Rectal smooth muscle tissue (tissue), 1 donor: ENCODE measurements at regions not wholly inside any gene's neighbourhood (a gene's known extent, or its start where the extent isn't known, plus 50 kb on each side); places are given as distances from the start of the nearest gene placed in this dataset.

Experiments used
- H3K27ac ChIP-seq: one replicate; pipeline ENCODE4 v1.7.0; 2013; ENCODE audit warnings: low read depth, low read length, inconsistent platforms
- H3K27me3 ChIP-seq: one replicate; pipeline ENCODE4 v1.7.0; 2013; ENCODE audit warnings: low read length; ENCODE audit not compliant: control insufficient read depth, insufficient read depth
- H3K36me3 ChIP-seq: one replicate; pipeline ENCODE4 v1.7.0; 2013; ENCODE audit warnings: low read length; ENCODE audit not compliant: control insufficient read depth, insufficient read depth
- H3K4me1 ChIP-seq: one replicate; pipeline ENCODE4 v1.7.0; 2013; ENCODE audit warnings: low read length; ENCODE audit not compliant: control insufficient read depth, insufficient read depth
- H3K4me3 ChIP-seq: one replicate; pipeline ENCODE4 v1.7.0; 2013; ENCODE audit warnings: low read length
- H3K9ac ChIP-seq: one replicate; pipeline ENCODE4 v1.7.0; 2013; ENCODE audit warnings: low read length

DNA sequence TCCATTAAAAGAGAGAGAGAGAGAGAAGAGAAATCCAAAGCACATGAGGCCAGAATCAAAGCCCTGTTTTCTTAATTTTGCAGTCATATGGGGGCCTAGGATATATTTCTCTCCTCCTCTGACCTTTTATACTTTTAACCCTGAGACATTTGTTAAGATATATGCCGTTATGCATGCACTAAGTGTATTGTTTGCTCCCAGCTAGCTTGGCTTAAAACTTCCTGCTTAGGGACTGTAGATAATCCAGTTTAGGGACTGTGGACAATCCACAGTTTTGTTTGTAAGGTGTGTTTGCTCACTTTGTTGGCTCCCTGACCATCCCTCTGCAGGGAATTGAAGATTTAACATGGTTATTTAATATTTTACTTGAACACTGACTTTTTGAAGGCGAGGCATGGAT, 166.3 kb upstream of the TSHZ2 start:
- H3K27ac ChIP-seq = no peak overlapping the region
- H3K27me3 ChIP-seq = no peaks in the 10 kb centered on the region
- no peak overlapping the region for H3K4me3 ChIP-seq
- no peak overlapping the region for H3K9ac ChIP-seq
- no peaks in the 10 kb centered on the region for H3K4me1 ChIP-seq
- no peaks in the 10 kb centered on the region for H3K36me3 ChIP-seq

DNA sequence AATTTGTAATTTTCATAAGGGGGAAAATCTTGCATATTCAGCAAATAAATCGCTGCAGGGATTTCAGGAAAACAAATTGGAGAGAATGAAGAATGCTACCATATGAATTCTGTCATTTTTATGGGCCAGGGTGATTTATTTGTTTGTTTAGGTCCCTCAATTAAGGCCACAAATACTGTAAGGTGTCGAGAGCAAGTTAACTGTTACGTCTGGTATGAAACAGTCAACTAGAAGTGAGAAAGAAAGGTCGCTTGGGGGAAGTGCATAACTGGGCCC, 166.9 kb upstream of the TSHZ2 start:
- no peaks in the 10 kb centered on the region for H3K4me1 ChIP-seq
- no peak overlapping the region for H3K4me3 ChIP-seq
- H3K27ac ChIP-seq = no peak overlapping the region
- no peak overlapping the region for H3K9ac ChIP-seq
- H3K36me3 ChIP-seq = no peaks in the 10 kb centered on the region
- H3K27me3 ChIP-seq = no peaks in the 10 kb centered on the region

DNA sequence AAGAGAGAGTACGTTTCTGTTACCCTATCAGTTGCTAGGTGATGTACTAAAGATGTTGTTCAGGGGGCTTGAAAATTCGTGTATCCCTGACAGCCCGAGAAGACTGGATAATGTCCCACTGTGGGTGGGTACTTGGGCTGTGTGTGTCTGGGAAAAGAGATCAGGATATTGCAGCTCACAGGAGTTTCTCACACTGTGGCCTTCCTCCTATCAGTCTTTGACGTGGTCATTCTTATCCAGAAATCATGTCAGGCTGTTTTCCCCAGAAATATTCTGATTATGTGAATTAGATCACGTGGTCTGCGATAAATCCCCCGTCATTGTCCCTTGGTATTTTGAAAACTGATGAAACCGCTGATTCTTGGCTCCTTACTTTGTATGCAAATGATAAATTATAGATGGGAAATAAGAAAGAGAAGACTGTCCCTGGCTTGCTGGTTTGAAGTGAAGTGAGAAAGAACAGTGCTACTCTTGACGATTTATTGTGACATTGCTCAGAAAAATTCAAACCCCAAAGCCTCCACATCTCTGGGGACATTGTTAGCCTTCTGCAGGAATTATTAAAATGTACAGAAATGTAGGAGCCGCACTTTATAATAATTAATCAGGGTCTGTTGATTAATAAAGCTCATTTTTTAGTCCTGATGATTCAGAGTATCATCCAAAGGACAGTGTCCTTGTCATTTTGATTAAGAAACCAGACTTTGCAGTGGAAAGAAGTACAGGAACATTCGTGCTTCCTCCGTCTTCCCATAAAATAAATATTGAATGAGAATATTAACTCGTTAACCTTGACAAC, 167.5 kb upstream of the TSHZ2 start:
- no peak overlapping the region for H3K9ac ChIP-seq
- H3K27ac ChIP-seq = no peak overlapping the region
- H3K4me1 ChIP-seq = no peaks in the 10 kb centered on the region
- no peaks in the 10 kb centered on the region for H3K36me3 ChIP-seq
- H3K4me3 ChIP-seq = no peak overlapping the region
- H3K27me3 ChIP-seq = no peaks in the 10 kb centered on the region

DNA sequence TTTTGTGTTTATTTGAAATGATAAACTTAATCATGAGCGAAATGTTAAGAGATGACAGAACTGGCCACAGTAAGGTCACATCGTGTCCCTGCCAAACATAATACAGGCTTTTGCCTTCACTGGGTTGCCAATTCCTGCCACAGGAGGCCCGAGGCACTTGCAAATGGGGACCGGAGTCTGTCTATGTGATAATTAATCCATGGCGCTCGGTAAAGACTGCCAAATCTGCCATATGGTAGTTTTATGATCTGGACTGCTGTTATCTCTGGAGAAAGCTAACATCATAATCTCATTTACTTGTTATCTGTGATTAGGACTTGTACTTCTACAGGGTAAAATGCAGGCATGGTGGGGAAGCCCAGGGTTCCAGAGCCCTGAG, 170.5 kb upstream of the TSHZ2 start:
- no peaks in the 10 kb centered on the region for H3K27me3 ChIP-seq
- H3K9ac ChIP-seq = no peak overlapping the region
- H3K4me3 ChIP-seq = no peak overlapping the region
- no peaks in the 10 kb centered on the region for H3K36me3 ChIP-seq
- H3K4me1 ChIP-seq = no peaks in the 10 kb centered on the region
- H3K27ac ChIP-seq = no peak overlapping the region

DNA sequence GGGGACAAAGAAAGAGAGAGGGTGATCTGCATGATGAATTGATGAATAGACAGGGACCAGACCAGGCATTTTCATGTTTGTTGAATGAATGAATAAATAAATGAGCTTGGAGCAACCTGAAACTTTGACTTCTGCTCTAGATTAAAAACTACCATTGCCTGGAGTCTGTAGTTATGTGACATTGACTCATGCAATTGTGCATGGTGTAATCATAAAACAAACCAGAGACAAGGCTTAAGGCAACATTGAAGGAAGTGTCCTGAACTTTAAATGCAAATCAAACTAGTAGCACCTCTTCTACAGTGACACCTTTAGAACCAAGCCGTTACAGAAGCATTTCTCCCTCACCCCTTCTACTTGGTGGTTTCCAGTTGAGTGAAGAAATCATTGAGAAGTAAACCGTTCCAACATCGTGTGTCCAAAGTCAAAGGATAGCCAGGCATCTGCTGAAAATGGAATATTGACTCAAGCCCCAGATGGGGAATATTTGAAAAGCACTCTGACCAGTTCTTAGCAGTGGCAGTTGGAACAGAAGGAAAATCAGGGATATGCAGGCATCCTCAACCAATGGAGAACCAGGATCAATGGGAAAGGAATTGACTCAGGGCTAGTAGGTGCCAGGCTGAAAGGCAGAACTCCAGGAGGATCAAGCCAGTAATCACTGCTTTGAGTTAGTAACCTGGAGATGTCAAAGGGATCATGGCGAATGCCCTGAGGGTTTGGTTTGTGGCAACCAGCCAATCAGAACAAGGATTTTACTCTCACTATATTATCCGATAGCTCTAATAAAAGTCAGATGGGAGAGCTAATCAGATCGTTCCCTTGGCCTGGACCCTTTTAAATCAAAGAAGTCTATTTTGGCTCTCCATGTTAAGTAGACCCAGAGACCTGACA, 171.2 kb upstream of the TSHZ2 start:
- no peaks in the 10 kb centered on the region for H3K36me3 ChIP-seq
- no peak overlapping the region for H3K27ac ChIP-seq

DNA sequence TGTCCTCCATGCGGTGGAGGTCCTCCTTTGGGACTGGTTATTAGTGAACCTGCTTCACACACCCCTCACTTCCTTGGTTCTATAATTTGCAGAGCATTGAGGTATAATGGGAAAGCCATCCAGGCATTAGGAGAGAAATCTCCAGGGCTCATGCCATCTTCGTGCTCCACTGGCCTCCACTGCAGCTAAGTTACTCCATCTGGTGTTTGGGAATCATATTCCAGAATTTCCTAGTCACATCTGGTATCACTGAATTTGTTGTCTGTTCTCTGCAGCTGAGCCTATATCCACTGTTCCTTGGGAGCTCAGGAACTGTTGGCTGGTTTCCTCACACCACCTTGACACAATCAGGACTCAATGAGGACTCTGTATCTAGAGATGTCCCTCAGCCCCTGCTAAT, 173.0 kb upstream of the TSHZ2 start:
- Histone ChIP-seq H3K27me3 (no peaks in the 10 kb centered on the region), H3K27ac (no peak overlapping the region), H3K4me1 (no peaks in the 10 kb centered on the region), H3K4me3 (no peak overlapping the region), H3K9ac (no peak overlapping the region), H3K36me3 (no peaks in the 10 kb centered on the region)

More for the DNA sequence above, 171.2 kb upstream of the TSHZ2 start:
- Histone ChIP-seq H3K4me3 (no peak overlapping the region), H3K27me3 (no peaks in the 10 kb centered on the region), H3K4me1 (no peaks in the 10 kb centered on the region), H3K9ac (no peak overlapping the region)

DNA sequence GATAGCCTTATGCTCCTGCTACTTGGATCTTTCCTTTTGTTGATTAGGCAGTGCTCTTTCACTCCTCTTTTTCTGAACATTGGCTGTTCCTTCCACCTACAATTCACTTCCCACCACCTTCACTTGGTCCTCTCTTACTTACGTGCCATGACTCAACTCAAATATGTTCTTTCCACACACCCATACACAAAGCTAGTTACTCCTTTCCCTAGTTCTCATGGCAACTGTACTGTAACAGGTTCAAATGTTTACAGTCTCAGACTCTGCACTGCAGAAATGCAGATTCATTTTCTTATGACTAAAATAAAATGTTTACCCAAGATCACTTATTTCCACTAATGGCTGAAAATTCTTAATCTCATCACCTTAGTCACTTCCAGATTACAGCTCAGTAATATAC, 174.0 kb upstream of the TSHZ2 start:
- Histone ChIP-seq H3K4me1 (no peaks in the 10 kb centered on the region), H3K27ac (no peak overlapping the region), H3K36me3 (no peaks in the 10 kb centered on the region), H3K9ac (no peak overlapping the region), H3K4me3 (no peak overlapping the region), H3K27me3 (no peaks in the 10 kb centered on the region)

DNA sequence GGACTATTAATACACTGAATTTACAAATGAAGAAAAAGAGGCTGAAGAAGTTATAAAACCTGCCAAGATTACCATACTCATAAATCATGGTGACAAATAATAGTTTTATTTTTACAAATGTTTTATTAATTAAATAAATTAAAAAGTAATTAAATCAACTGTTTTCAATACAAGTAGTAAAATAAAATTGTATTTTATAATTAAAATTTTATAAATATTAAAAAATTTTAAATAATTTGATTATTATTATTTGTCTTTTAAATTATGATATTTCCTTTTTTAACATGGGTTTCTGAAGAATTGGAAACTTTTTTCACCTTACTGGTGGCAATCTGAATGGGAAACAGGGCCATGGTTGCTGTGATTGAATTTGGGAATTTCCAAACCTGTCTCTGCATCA, 177.3 kb upstream of the TSHZ2 start:
- H3K9ac ChIP-seq = no peak overlapping the region
- H3K4me3 ChIP-seq = no peak overlapping the region
- no peaks in the 10 kb centered on the region for H3K4me1 ChIP-seq
- no peaks in the 10 kb centered on the region for H3K36me3 ChIP-seq
- H3K27ac ChIP-seq = no peak overlapping the region
- no peaks in the 10 kb centered on the region for H3K27me3 ChIP-seq

DNA sequence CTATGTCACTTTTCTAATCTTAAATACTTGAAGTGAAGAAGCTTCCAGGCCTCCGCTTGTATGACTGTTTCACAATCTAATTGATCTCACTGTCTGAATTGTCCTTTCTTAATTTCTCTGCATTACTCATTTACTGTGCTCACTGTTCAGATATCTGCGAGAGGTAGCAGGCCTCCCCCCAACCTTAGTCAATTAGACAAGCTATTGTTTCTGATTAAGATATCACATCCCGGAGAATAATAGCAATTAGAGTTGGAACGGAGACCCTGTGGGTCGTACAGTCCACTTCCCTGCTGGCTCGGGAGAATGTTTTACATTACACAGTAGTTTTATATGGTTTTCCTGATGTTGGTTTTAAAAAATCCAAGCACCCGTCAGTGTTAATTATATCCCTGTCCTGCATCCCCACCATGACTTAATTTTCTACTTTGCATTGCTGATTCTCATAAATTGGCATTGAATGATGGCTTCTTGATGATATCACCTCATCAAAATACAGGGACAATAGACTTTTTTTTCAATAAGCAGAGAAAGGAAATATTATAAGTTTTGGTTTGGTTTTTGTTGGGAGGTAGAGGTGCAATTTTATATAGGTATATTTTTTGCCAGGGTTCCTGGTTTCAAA, 178.7 kb upstream of the TSHZ2 start:
- Histone ChIP-seq H3K27me3 (no peaks in the 10 kb centered on the region), H3K36me3 (no peaks in the 10 kb centered on the region), H3K9ac (no peak overlapping the region), H3K4me1 (no peaks in the 10 kb centered on the region), H3K4me3 (no peak overlapping the region), H3K27ac (no peak overlapping the region)

DNA sequence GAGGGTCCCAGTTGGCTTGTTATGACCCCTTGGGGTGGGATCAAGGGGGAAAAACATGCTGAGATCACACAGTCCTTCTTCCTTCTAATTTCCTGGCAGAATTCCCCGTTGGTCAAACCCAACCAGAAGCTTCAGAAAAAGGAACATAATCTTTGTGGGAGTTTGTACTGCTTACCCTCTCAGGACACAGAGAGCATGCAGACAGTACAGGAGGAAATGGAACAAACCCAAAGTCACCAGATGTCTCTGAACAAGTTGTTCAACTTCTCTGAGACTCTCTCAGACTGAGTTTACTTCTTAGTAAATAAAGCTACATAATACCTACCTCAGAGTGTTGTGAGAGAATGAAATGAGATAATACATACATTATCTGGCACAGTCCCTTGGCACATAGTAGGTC, 181.1 kb upstream of the TSHZ2 start:
- H3K36me3 ChIP-seq = no peaks in the 10 kb centered on the region
- no peak overlapping the region for H3K27ac ChIP-seq
- H3K27me3 ChIP-seq = no peaks in the 10 kb centered on the region
- no peak overlapping the region for H3K9ac ChIP-seq
- no peak overlapping the region for H3K4me3 ChIP-seq
- no peaks in the 10 kb centered on the region for H3K4me1 ChIP-seq

DNA sequence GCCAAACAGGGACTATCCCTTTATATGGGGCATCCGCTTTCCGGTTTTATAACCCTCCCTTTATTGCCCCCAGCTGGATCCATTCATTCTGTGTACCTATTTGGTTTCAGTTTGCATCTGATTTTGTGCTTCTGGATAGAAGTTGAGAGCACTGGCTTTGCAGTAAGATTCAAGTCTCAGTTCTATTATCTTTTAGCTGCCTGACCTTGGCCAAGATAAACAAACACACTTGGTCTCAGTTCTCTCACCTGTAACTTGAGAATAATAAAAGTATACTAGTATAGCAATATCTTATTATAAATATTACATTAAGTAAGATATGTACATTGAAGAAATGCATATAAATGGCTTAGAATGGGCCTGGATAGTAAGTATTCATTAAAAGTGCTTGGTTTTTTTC, 182.4 kb upstream of the TSHZ2 start:
- Histone ChIP-seq H3K36me3 (no peaks in the 10 kb centered on the region), H3K9ac (no peak overlapping the region), H3K27me3 (no peaks in the 10 kb centered on the region), H3K27ac (no peak overlapping the region), H3K4me1 (no peaks in the 10 kb centered on the region), H3K4me3 (no peak overlapping the region)

DNA sequence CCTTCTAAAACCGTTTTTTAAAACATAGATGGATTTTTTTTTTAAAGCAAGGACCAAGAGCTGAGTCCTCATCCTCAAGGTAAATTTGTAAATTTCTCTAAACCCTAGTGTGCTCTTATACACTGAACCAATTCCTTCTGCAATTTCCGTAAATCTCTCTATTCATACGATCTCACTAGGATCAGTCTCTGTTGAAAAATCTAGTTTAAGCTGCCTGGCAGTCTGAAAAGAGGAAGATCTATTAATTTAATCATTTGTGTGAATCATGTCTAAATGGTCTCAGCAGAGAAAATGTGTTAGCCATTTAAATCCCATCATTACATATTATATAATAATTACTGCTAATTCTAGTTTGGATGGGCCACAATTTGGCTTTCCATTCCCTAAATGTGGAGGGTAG, 184.2 kb upstream of the TSHZ2 start:
- H3K4me1 ChIP-seq = no peaks in the 10 kb centered on the region
- H3K36me3 ChIP-seq = no peaks in the 10 kb centered on the region
- H3K27ac ChIP-seq = no peak overlapping the region
- H3K27me3 ChIP-seq = no peaks in the 10 kb centered on the region
- H3K9ac ChIP-seq = no peak overlapping the region
- no peak overlapping the region for H3K4me3 ChIP-seq
